ENCODE measurements at regions not wholly inside any gene's neighbourhood (a gene's known extent, or its start where the extent isn't known, plus 50 kb on each side); places are given as distances from the start of the nearest gene placed in this dataset.

DNA sequence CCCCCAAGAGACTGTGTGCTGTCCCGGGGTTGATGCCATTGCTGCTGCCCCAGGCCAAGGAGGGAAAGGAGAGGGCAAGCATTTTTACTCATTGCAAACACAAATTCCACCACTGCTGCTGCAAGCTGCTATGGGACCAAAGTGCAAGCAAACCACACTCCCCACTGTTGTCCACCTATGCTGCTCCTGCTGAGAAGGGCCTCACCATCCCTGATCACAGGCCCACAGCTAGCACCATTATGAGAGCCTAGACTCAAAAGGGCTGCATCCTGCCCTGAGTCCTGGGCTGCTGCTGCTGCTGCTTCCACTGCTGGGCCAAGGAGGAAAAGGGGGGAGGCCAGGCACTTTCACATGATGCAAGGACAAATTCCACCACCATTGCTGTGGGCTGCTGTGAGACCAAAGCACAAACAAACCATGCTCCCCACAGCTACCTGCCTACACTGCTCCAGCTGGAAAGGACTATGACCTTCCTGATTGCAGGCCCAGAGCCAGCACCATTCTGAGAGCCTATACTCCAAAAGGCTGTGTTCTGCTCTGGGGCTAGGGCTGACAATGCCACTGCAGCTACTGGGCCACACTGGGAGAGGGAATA, 218.2 kb upstream of the ZCCHC13 start (continued):
- TF ChIP-seq ZNF687 (CRISPR knock-in tag; IDR thresholded peaks at IDR 0.05) (peak; percentile 65), SMC3 (IDR thresholded peaks at IDR 0.05; ENCODE audit: low read length) (no peak), SMAD3 (CRISPR knock-in tag; IDR thresholded peaks at IDR 0.05) (no peak), TMF1 (CRISPR knock-in tag; IDR thresholded peaks at IDR 0.05; ENCODE audit: low read depth) (no peak), FOSL2 (CRISPR knock-in tag; IDR thresholded peaks at IDR 0.05) (no peak), ZBTB25 (CRISPR knock-in tag; IDR thresholded peaks at IDR 0.05) (no peak), ASH2L (IDR thresholded peaks at IDR 0.05; ENCODE audit: insufficient read length, low read depth, low read length) (peak; percentile 51), FIP1L1 (IDR thresholded peaks at IDR 0.05; ENCODE audit: borderline replicate concordance, insufficient read depth, low read depth, low read length) (no peak), ZKSCAN1 (IDR thresholded peaks at IDR 0.05; ENCODE audit: low read length) (no peak), RAD51 (IDR thresholded peaks at IDR 0.05; ENCODE audit: borderline replicate concordance) (no peak), ZFP36L1 (CRISPR knock-in tag; IDR thresholded peaks at IDR 0.05) (no peak), PHF8 (CRISPR knock-in tag; IDR thresholded peaks at IDR 0.05) (no peak)
- TF ChIP-seq, protein P1, sequence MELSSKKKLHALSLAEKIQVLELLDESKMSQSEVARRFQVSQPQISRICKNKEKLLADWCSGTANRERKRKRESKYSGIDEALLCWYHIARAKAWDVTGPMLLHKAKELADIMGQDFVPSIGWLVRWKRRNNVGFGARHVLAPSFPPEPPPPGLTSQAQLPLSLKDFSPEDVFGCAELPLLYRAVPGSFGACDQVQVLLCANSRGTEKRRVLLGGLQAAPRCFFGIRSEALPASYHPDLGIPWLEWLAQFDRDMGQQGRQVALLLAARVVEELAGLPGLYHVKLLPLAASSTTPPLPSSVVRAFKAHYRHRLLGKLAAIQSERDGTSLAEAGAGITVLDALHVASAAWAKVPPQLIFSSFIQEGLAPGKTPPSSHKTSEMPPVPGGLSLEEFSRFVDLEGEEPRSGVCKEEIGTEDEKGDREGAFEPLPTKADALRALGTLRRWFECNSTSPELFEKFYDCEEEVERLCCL (CRISPR knock-in tag; IDR thresholded peaks at IDR 0.05; ENCODE audit: borderline replicate concordance), result no peak
- TF ChIP-seq, protein P2, sequence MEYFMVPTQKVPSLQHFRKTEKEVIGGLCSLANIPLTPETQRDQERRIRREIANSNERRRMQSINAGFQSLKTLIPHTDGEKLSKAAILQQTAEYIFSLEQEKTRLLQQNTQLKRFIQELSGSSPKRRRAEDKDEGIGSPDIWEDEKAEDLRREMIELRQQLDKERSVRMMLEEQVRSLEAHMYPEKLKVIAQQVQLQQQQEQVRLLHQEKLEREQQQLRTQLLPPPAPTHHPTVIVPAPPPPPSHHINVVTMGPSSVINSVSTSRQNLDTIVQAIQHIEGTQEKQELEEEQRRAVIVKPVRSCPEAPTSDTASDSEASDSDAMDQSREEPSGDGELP (IDR thresholded peaks at IDR 0.05; ENCODE audit: borderline replicate concordance, low read depth), result peak; percentile 43; the same call in 1 of the 2 replicates
- TF ChIP-seq, protein P3, sequence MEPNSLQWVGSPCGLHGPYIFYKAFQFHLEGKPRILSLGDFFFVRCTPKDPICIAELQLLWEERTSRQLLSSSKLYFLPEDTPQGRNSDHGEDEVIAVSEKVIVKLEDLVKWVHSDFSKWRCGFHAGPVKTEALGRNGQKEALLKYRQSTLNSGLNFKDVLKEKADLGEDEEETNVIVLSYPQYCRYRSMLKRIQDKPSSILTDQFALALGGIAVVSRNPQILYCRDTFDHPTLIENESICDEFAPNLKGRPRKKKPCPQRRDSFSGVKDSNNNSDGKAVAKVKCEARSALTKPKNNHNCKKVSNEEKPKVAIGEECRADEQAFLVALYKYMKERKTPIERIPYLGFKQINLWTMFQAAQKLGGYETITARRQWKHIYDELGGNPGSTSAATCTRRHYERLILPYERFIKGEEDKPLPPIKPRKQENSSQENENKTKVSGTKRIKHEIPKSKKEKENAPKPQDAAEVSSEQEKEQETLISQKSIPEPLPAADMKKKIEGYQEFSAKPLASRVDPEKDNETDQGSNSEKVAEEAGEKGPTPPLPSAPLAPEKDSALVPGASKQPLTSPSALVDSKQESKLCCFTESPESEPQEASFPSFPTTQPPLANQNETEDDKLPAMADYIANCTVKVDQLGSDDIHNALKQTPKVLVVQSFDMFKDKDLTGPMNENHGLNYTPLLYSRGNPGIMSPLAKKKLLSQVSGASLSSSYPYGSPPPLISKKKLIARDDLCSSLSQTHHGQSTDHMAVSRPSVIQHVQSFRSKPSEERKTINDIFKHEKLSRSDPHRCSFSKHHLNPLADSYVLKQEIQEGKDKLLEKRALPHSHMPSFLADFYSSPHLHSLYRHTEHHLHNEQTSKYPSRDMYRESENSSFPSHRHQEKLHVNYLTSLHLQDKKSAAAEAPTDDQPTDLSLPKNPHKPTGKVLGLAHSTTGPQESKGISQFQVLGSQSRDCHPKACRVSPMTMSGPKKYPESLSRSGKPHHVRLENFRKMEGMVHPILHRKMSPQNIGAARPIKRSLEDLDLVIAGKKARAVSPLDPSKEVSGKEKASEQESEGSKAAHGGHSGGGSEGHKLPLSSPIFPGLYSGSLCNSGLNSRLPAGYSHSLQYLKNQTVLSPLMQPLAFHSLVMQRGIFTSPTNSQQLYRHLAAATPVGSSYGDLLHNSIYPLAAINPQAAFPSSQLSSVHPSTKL (CRISPR knock-in tag; IDR thresholded peaks at IDR 0.05), result peak; percentile 31; the same call in 1 of the 2 replicates
